HUES48 (cell line): ENCODE measurements at regions not wholly inside any gene's neighbourhood (a gene's known extent, or its start where the extent isn't known, plus 50 kb on each side); places are given as distances from the start of the nearest gene placed in this dataset.
A peak's percentile ranks its signal among the peaks of the same experiment; 100 is the strongest.

Experiments
- H3K27ac ChIP-seq: one replicate; pipeline ENCODE4 v1.7.0; 2013; ENCODE audit warnings: low read depth, low read length, inconsistent platforms
- H3K27me3 ChIP-seq: 2 replicates; pipeline ENCODE4 v1.6.1; 2013; ENCODE audit warnings: mild to moderate bottlenecking, low read length; ENCODE audit not compliant: control insufficient read depth, insufficient read depth
- H3K36me3 ChIP-seq: 2 replicates; pipeline ENCODE4 v1.6.1; 2013; ENCODE audit warnings: low read length; ENCODE audit not compliant: control insufficient read depth, insufficient read depth
- H3K4me1 ChIP-seq: 2 replicates; pipeline ENCODE4 v1.6.1; 2013; ENCODE audit warnings: mild to moderate bottlenecking, low read length; ENCODE audit not compliant: control insufficient read depth, insufficient read depth
- H3K4me3 ChIP-seq: 2 replicates; pipeline ENCODE4 v1.5.1; 2013; ENCODE audit warnings: mild to moderate bottlenecking, low read depth, low read length
- H3K9ac ChIP-seq: 2 replicates; pipeline ENCODE4 v1.6.1; 2013; ENCODE audit warnings: mild to moderate bottlenecking, low read depth, low read length, moderate library complexity
- H3K9me3 ChIP-seq: 2 replicates; pipeline ENCODE4 v1.6.1; 2013; ENCODE audit warnings: low read length; ENCODE audit not compliant: control insufficient read depth, insufficient read depth

GRCh38 chr14:44828023-44828422 lies 133.7 kb downstream of the KLHL28 start:
- Histone ChIP-seq H3K36me3 (no peaks in the 10 kb centered on the region), H3K4me1 (no peaks in the 10 kb centered on the region), H3K27me3 (no peaks in the 10 kb centered on the region), H3K9me3 (no peaks in the 10 kb centered on the region), H3K27ac (no peak overlapping the region), H3K4me3 (no peak overlapping the region), H3K9ac (no peak overlapping the region)

- no peak overlapping the region for H3K9ac ChIP-seq
- peaks cover 9% of the 10 kb centered on the region for H3K4me1 ChIP-seq
- H3K9me3 ChIP-seq = no peaks in the 10 kb centered on the region
- H3K4me3 ChIP-seq = no peak overlapping the region
- H3K36me3 ChIP-seq = no peaks in the 10 kb centered on the region
- H3K27ac ChIP-seq = peak overlapping the region; percentile 59
- no peaks in the 10 kb centered on the region for H3K27me3 ChIP-seq
These were observed 141.3 kb downstream of the KLHL28 start for GRCh38 chr14:44820230-44820964.

GRCh38 chr14:44814196-44814595 lies 147.6 kb downstream of the KLHL28 start:
- no peaks in the 10 kb centered on the region for H3K36me3 ChIP-seq
- no peaks in the 10 kb centered on the region for H3K4me1 ChIP-seq
- no peak overlapping the region for H3K9ac ChIP-seq
- no peak overlapping the region for H3K4me3 ChIP-seq
- H3K9me3 ChIP-seq = no peaks in the 10 kb centered on the region
- H3K27me3 ChIP-seq = no peaks in the 10 kb centered on the region
- no peak overlapping the region for H3K27ac ChIP-seq

- Histone ChIP-seq H3K27ac (no peak overlapping the region), H3K36me3 (no peaks in the 10 kb centered on the region), H3K9me3 (no peaks in the 10 kb centered on the region), H3K9ac (no peak overlapping the region), H3K4me3 (no peak overlapping the region), H3K4me1 (no peaks in the 10 kb centered on the region), H3K27me3 (no peaks in the 10 kb centered on the region)
These were observed 149.1 kb downstream of the KLHL28 start for GRCh38 chr14:44812672-44813071.

- Histone ChIP-seq H3K4me3 (no peak overlapping the region), H3K36me3 (no peaks in the 10 kb centered on the region), H3K27me3 (no peaks in the 10 kb centered on the region), H3K9ac (no peak overlapping the region), H3K27ac (no peak overlapping the region), H3K4me1 (peaks cover 4% of the 10 kb centered on the region; the same call in 1 of the 2 replicates), H3K9me3 (0 out of 2 replicates have a peak, but pooled peaks cover 3% of the 10 kb centered on the region)
These were observed 157.4 kb downstream of the KLHL28 start for GRCh38 chr14:44804391-44804790.

GRCh38 chr14:44803239-44803905 lies 158.4 kb downstream of the KLHL28 start:
- no peak overlapping the region for H3K27ac ChIP-seq
- H3K9me3 ChIP-seq = 0 out of 2 replicates have a peak, but pooled peaks cover 3% of the 10 kb centered on the region
- H3K4me1 ChIP-seq = peaks cover 4% of the 10 kb centered on the region; the same call in 1 of the 2 replicates
- H3K9ac ChIP-seq = no peak overlapping the region
- no peaks in the 10 kb centered on the region for H3K36me3 ChIP-seq
- H3K4me3 ChIP-seq = no peak overlapping the region
- no peaks in the 10 kb centered on the region for H3K27me3 ChIP-seq

- Histone ChIP-seq H3K4me3 (peak overlapping the region; percentile 59), H3K4me1 (peaks cover 4% of the 10 kb centered on the region; the same call in 1 of the 2 replicates), H3K27me3 (no peaks in the 10 kb centered on the region), H3K9me3 (0 out of 2 replicates have a peak, but pooled peaks cover 3% of the 10 kb centered on the region), H3K27ac (no peak overlapping the region), H3K36me3 (no peaks in the 10 kb centered on the region), H3K9ac (peak overlapping the region; percentile 23; the same call in 1 of the 2 replicates)
These were observed 163.1 kb downstream of the KLHL28 start for GRCh38 chr14:44798386-44799242.

GRCh38 chr14:44795725-44796124 lies 166.0 kb downstream of the KLHL28 start:
- H3K27me3 ChIP-seq = no peaks in the 10 kb centered on the region
- no peak overlapping the region for H3K4me3 ChIP-seq
- no peak overlapping the region for H3K27ac ChIP-seq

GRCh38 chr14:44791730-44792129 lies 170.0 kb downstream of the KLHL28 start:
- no peaks in the 10 kb centered on the region for H3K36me3 ChIP-seq
- no peaks in the 10 kb centered on the region for H3K27me3 ChIP-seq
- H3K27ac ChIP-seq = no peak overlapping the region
- no peak overlapping the region for H3K9ac ChIP-seq
- no peak overlapping the region for H3K4me3 ChIP-seq
- H3K4me1 ChIP-seq = no peaks in the 10 kb centered on the region
- H3K9me3 ChIP-seq = no peaks in the 10 kb centered on the region

More at GRCh38 chr14:44795725-44796124, 166.0 kb downstream of the KLHL28 start:
- no peaks in the 10 kb centered on the region for H3K36me3 ChIP-seq
- 0 out of 2 replicates have a peak, but pooled peaks cover 3% of the 10 kb centered on the region for H3K9me3 ChIP-seq
- no peaks in the 10 kb centered on the region for H3K4me1 ChIP-seq
- H3K9ac ChIP-seq = no peak overlapping the region

GRCh38 chr14:44788612-44789011 lies 173.1 kb downstream of the KLHL28 start:
- H3K9me3 ChIP-seq = no peaks in the 10 kb centered on the region
- H3K4me1 ChIP-seq = no peaks in the 10 kb centered on the region
- H3K4me3 ChIP-seq = no peak overlapping the region
- H3K36me3 ChIP-seq = no peaks in the 10 kb centered on the region
- H3K27ac ChIP-seq = no peak overlapping the region
- no peaks in the 10 kb centered on the region for H3K27me3 ChIP-seq
- H3K9ac ChIP-seq = no peak overlapping the region
